Panc1 (cell line): ENCODE measurements at regions not wholly inside any gene's neighbourhood (a gene's known extent, or its start where the extent isn't known, plus 50 kb on each side); places are given as distances from the start of the nearest gene placed in this dataset.

Source experiments
- ATAC-seq: fragments of 200-7000 bp; cut with Tn5 transposase; 2 replicates; pipeline ENCODE4 v1.9.1; 2020; ENCODE audit warnings: mild to moderate bottlenecking, moderate library complexity
- BruUV-seq: library from RNA; stranded (reverse); fragments of 400-500 nt; replicated peaks from 2 replicates; lab custom pipeline; 2021; lab: Mats Ljungman, UMichigan
- CTCF ChIA-PET: fragments of 300-600 bp; sonication (Branson Sonifier 250); formaldehyde crosslinking; loops from one replicate; lab custom pipeline; 2022; ENCODE audit warnings: antibody characterized with exemption; lab: Charles Lee
- POLR2A ChIA-PET: fragments of 300-600 bp; sonication (Branson Sonifier 250); formaldehyde crosslinking; loops from one replicate; lab custom pipeline; 2022; ENCODE audit warnings: antibody characterized with exemption; lab: Charles Lee
- DNase-seq: peaks from one replicate; pipeline ENCODE4 v3.0.0-alpha.2; 2010; ENCODE audit warnings: low read depth, low spot score
- H3K27ac ChIP-seq: 2 replicates; pipeline ENCODE4 v1.5.1; 2011; ENCODE audit warnings: mild to moderate bottlenecking, low read length, inconsistent platforms
- H3K27me3 ChIP-seq: fragments of 200-500 bp; sonication (Bioruptor generic); 2 replicates; pipeline ENCODE4 v1.6.0; 2014; ENCODE audit warnings: low read length, inconsistent platforms; ENCODE audit not compliant: control insufficient read depth, insufficient read depth
- H3K36me3 ChIP-seq: fragments of 200-500 bp; sonication (Bioruptor generic); 2 replicates; pipeline ENCODE4 v1.5.1; 2014; ENCODE audit warnings: inconsistent platforms, mild to moderate bottlenecking, low read length, moderate library complexity; ENCODE audit not compliant: control insufficient read depth, insufficient read depth
- H3K4me1 ChIP-seq: 2 replicates; pipeline ENCODE4 v1.5.1; 2011; ENCODE audit warnings: inconsistent platforms, mild to moderate bottlenecking, low read length, moderate library complexity; ENCODE audit not compliant: control insufficient read depth, insufficient read depth
- H3K4me3 ChIP-seq, 2 experiments: 2 replicates each; pipeline ENCODE4 v1.5.1; 2011 to 2012; ENCODE audit warnings: low read depth in 2 of 2, low read length in 2 of 2, mild to moderate bottlenecking in 2 of 2, inconsistent platforms in 1 of 2, moderate library complexity in 1 of 2
- H3K9me3 ChIP-seq: fragments of 200-500 bp; sonication (Bioruptor generic); 2 replicates; pipeline ENCODE4 v1.5.1; 2014; ENCODE audit warnings: low read depth, mild to moderate bottlenecking, inconsistent platforms, low read length, moderate library complexity; ENCODE audit not compliant: control insufficient read depth, insufficient read depth
- CTCF ChIP-seq: fragments of 450-650 bp; IDR thresholded peaks from 2 replicates; pipeline ENCODE4 v1.5.1; 2017; ENCODE audit warnings: mild to moderate bottlenecking
- POLR2AphosphoS5 ChIP-seq: IDR thresholded peaks from 2 replicates; pipeline ENCODE4 v1.6.1; 2012; ENCODE audit warnings: mild to moderate bottlenecking, low read depth, low read length, moderate library complexity
- REST ChIP-seq, 2 experiments: IDR thresholded peaks; 2 replicates each; pipeline ENCODE4 v1.6.1; 2011 to 2012; ENCODE audit warnings: low read depth in 2 of 2, control low read depth in 1 of 2, low read length in 1 of 2, mild to moderate bottlenecking in 1 of 2, moderate library complexity in 1 of 2; ENCODE audit not compliant: insufficient read depth in 1 of 2
- SIN3A ChIP-seq: IDR thresholded peaks from 2 replicates; pipeline ENCODE4 v1.6.1; 2012; ENCODE audit warnings: low read depth, mild to moderate bottlenecking, low read length, moderate library complexity, borderline replicate concordance; ENCODE audit not compliant: insufficient read depth
- TCF7L2 ChIP-seq: IDR thresholded peaks from 2 replicates; pipeline ENCODE4 v1.6.1; 2011; ENCODE audit warnings: mild to moderate bottlenecking, low read depth, low read length, inconsistent platforms
- in situ Hi-C: cut with HindIII; loops from 2 replicates; pipeline ENCODE4 v1.10.0; 2016; ENCODE audit warnings: low sequenced_read_pairs, low pct_unique_long_range_greater_than_20kb
- intact Hi-C: fragments of 100-400 bp; cut with micrococcal nuclease; formaldehyde crosslinking; loops from one replicate; pipeline ENCODE4 v1.10.0; 2022; ENCODE audit not compliant: unreplicated experiment

- Histone ChIP-seq H3K27me3 (no peaks in the 10 kb centered on the region), H3K4me1 (peaks cover 4% of the 10 kb centered on the region; the same call in 1 of the 2 replicates), H3K4me3 (no peak overlapping the region), H3K27ac (no peak overlapping the region), H3K36me3 (no peaks in the 10 kb centered on the region), H3K9me3 (no peaks in the 10 kb centered on the region)
- DNase-seq (no peak), ATAC-seq (no peak)
- BruUV-seq = no TSS peak
- intact Hi-C loops = no loop called here
- TF ChIP-seq CTCF = no peak
- TF ChIP-seq TCF7L2 = no peak
- TF ChIP-seq REST (IDR thresholded peaks at IDR 0.05; ENCODE audit: insufficient read depth in 1 of 2, low read depth in 2 of 2, low read length in 1 of 2) = no peak
- TF ChIP-seq SIN3A = no peak
- no peak for TF ChIP-seq POLR2AphosphoS5
- in situ Hi-C loops = no loop called here
- ChIA-PET CTCF (no interaction called here), POLR2A (no interaction called here)
Observed at GRCh38 chr6:19435755-19436154, 401.4 kb upstream of the ID4 start.

GRCh38 chr6:19438566-19439353 lies 398.4 kb upstream of the ID4 start:
- no peak overlapping the region for H3K27ac ChIP-seq
- no peak overlapping the region for H3K4me3 ChIP-seq
- no peaks in the 10 kb centered on the region for H3K9me3 ChIP-seq
- H3K27me3 ChIP-seq = no peaks in the 10 kb centered on the region
- TF ChIP-seq POLR2AphosphoS5 (no peak), TCF7L2 (no peak), REST (IDR thresholded peaks at IDR 0.05; ENCODE audit: insufficient read depth in 1 of 2, low read depth in 2 of 2, low read length in 1 of 2) (no peak), CTCF (no peak), SIN3A (no peak)
- H3K4me1 ChIP-seq = no peaks in the 10 kb centered on the region
- in situ Hi-C loops = no loop called here
- intact Hi-C loops = no loop called here
- ATAC-seq (no peak), DNase-seq (no peak)
- CTCF ChIA-PET = no interaction called here
- no TSS peak for BruUV-seq
- POLR2A ChIA-PET = interaction anchor here (0.5 kb wide), 1 partner anchor 53 kb away, joined by 3 read pairs; no protein-coding TSS in a partner anchor
- H3K36me3 ChIP-seq = no peaks in the 10 kb centered on the region
